ENCODE measurements at regions not wholly inside any gene's neighbourhood (a gene's known extent, or its start where the extent isn't known, plus 50 kb on each side); places are given as distances from the start of the nearest gene placed in this dataset.

DNA sequence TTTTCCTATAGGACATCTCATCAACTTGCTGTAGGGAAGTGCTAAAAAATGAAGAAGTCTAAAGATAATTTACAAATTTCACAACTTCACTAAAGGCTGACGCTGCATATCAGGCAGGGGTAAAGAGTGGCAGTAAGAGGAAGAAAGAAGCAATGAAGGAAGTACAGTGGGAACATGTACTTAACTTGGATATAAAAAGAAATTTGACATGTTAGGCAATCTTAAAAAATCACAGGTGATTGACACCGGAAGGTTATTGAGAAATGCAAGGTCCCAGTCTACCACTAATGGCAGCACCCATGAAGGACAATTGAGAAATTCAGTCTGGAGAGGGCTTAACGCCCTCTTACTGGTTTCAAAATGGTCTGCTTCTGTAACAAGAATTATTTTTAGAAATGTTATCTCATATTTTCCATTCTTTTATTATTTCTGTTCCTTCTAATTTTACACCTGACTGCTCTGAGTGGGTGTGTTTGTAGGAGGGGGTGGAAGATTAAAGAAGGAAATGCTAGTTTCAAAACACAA is 358.1 kb downstream of the KCNJ2 start:
- DNase-seq (ENCODE audit: insufficient read length) (no peak), FAIRE-seq (no peak)
- TF ChIP-seq POLR2A (IDR thresholded peaks at IDR 0.05; ENCODE audit: low read depth, low read length) (no peak), POLR2AphosphoS5 (IDR thresholded peaks at IDR 0.05; ENCODE audit: low read depth, low read length) (no peak), TAF1 (IDR thresholded peaks at IDR 0.05; ENCODE audit: borderline replicate concordance, low read depth, low read length) (no peak)

DNA sequence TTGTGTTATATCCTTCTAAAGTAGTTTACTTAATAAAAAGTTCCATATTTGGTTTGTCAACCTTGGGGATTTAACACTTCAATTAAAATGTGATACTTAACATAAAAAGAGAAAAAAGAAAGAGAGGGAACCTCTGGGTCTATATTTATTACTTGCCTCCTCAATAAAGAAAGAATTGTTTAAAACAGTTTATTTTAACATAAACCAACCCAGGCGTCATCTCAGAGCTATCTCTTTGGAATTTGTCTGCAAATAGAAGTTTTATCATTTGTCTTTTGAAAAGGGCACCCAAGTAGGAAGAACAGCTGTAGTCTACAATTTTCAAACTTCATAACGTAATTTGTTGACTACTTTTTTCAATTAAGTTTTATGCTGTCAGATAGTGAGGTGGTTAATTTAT is 364.1 kb downstream of the KCNJ2 start:
- no peak for TF ChIP-seq TAF1 (IDR thresholded peaks at IDR 0.05; ENCODE audit: borderline replicate concordance, low read depth, low read length)
- no peak for TF ChIP-seq POLR2AphosphoS5 (IDR thresholded peaks at IDR 0.05; ENCODE audit: low read depth, low read length)
- TF ChIP-seq POLR2A (IDR thresholded peaks at IDR 0.05; ENCODE audit: low read depth, low read length) = no peak
- no peak for FAIRE-seq
- DNase-seq (ENCODE audit: insufficient read length) = no peak

DNA sequence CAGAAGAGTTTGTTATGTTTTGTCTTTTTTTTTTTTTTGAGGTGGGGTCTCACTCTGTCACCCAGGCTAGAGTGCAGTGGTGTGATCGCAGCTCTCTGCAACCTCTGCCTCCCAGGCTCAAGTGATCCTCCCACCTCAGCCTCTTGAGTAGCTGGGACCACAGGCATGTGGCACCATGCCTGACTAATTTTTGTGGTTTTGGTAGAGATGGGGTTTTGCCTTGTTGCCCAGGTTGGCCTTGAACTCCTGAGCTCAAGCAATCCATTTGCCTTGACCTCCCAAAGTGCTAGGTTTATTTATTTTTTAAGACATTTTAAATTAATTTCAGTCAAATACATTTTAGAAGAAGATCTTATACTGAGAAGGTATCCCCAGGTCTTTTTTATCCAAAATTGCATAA is 366.7 kb downstream of the KCNJ2 start:
- FAIRE-seq (no peak), DNase-seq (ENCODE audit: insufficient read length) (no peak)
- TF ChIP-seq TAF1 (IDR thresholded peaks at IDR 0.05; ENCODE audit: borderline replicate concordance, low read depth, low read length) = no peak
- TF ChIP-seq POLR2A (IDR thresholded peaks at IDR 0.05; ENCODE audit: low read depth, low read length) = no peak
- TF ChIP-seq POLR2AphosphoS5 (IDR thresholded peaks at IDR 0.05; ENCODE audit: low read depth, low read length) = no peak

DNA sequence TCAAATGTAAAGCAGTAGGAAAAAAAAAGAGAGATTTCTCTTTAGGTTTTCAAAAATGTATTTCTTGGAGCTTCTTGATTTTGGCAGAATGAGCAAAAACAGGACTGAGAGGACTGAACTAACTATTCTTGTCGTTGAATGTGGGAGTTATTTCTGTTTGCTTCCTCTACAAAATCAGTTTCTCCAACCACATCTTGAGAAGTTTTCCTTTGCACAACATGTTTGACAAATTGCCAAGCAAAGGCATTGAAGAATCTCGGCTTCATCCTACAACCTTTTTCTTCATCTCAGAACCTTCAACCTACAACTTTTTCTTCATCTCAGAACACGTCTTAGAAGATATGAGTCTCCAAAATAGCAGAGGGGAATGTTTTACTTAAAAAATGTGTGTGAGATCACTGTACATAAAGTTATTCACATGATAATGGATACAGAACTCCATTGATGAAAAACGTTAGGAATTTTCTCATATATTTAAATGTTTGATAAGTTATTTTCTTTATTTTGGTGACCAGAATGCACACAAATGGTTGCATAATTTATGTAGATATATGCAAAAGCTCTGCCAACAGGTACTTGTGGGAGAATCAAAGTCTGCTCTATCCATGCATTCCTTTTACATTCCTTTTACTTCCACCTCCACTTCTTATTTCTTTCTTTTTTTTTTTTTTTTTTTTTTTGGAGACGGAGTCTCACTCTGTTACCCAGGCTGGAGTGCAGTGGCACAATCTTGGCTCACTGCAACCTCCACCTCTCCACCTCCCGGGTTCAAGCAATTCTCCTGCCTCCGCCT is 370.0 kb downstream of the KCNJ2 start:
- no peak for DNase-seq (ENCODE audit: insufficient read length)
- no peak for FAIRE-seq

DNA sequence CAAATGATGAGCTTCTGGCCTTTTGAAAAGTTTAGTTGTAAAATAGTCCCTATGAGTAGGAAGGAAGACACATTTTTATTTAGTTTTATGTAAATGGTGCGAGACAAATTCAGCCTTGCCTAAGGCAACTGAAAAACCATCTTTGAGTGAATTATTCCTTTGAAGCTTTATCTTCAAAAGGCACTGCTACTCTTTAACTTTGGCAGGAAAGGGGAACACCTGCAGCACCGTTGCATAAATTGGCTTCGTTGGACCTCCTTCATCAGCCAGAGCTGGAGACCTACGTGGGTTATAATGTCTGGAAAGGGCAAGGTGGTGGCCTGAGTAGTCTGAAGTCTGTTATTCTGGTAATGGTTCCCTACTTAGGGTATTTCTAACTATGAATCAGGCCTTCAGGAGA is 373.5 kb downstream of the KCNJ2 start:
- FAIRE-seq (no peak), DNase-seq (ENCODE audit: insufficient read length) (no peak)
- TF ChIP-seq TAF1 (IDR thresholded peaks at IDR 0.05; ENCODE audit: borderline replicate concordance, low read depth, low read length) = no peak
- no peak for TF ChIP-seq POLR2AphosphoS5 (IDR thresholded peaks at IDR 0.05; ENCODE audit: low read depth, low read length)
- TF ChIP-seq POLR2A (IDR thresholded peaks at IDR 0.05; ENCODE audit: low read depth, low read length) = no peak

More for the DNA sequence above, 370.0 kb downstream of the KCNJ2 start:
- TF ChIP-seq POLR2A (IDR thresholded peaks at IDR 0.05; ENCODE audit: low read depth, low read length) (no peak), TAF1 (IDR thresholded peaks at IDR 0.05; ENCODE audit: borderline replicate concordance, low read depth, low read length) (no peak), POLR2AphosphoS5 (IDR thresholded peaks at IDR 0.05; ENCODE audit: low read depth, low read length) (no peak)

DNA sequence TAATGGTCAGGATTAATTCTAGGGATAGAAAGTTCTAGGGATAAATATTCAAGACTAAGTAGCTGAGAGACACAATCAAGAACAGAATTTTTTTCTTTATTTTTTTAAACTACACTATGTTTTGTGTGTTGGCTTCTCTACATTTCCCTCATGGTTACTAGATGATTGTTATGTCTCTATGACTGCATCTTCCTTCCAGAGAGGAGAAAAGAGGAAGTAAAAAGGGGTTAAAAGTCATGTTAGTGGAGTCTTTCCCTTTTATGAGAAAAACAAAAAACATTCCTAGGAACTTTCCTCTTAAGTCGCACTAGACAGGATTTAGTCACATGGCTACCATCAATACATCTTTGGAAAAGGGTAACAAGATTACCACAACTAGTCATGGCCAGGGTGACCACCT is 375.0 kb downstream of the KCNJ2 start:
- FAIRE-seq = no peak
- no peak for DNase-seq (ENCODE audit: insufficient read length)
- TF ChIP-seq POLR2A (IDR thresholded peaks at IDR 0.05; ENCODE audit: low read depth, low read length) = no peak
- no peak for TF ChIP-seq POLR2AphosphoS5 (IDR thresholded peaks at IDR 0.05; ENCODE audit: low read depth, low read length)
- TF ChIP-seq TAF1 (IDR thresholded peaks at IDR 0.05; ENCODE audit: borderline replicate concordance, low read depth, low read length) = no peak

DNA sequence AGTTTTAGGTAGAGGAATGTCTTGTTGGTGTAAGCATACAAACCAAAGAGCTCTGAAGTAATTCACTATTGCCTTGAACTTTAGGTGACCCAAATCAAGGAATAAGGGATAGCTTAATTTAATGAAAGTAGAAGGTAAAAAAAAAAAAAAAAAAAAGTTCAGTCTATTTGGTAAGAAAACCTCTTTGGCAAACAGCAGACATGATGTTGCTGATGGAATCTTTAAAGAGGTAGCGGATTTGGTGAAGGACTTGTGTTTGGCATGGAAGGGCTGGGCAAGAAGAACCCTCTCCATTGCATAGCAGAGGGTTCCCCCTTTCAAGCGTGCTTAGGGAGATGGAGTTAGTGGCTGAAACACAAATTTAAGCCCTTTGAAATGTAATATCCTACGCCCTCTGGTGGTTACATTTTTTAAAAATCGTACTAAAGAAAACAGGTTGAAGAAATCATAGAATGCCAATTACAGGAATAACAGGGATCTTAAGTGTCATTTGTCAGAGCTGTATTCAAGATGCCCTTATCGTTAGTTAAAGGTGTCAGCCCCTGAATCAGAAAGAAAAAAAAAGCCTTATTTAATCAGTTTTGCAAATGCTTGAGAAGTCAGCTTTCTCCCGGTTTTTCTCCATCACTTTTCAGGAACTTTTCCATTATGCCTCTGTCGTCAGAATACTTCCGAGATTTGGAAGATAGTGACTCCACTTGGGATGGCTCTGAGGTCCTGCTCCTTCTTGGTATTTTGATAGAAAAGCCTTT is 383.1 kb downstream of the KCNJ2 start:
- DNase-seq (ENCODE audit: insufficient read length) (no peak), FAIRE-seq (no peak)
- TF ChIP-seq POLR2AphosphoS5 (IDR thresholded peaks at IDR 0.05; ENCODE audit: low read depth, low read length) (no peak), TAF1 (IDR thresholded peaks at IDR 0.05; ENCODE audit: borderline replicate concordance, low read depth, low read length) (no peak), POLR2A (IDR thresholded peaks at IDR 0.05; ENCODE audit: low read depth, low read length) (no peak)

DNA sequence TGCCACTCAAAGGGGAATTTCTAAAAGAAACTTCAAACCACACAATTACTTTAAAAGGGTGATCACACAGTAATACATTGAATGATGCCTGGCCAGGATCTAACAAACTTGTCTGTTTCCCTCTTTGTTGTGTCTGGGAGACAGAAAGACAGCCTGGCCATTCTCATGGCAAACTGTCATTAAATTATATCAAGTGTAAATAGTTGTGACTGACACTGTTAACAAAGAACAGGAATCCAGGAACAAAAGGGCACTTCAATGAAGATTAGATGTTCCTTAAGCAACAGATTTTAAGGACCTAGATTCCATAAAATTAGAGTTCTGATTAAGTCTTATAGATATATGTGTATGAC is 383.6 kb downstream of the KCNJ2 start:
- no peak for FAIRE-seq
- no peak for TF ChIP-seq POLR2AphosphoS5 (IDR thresholded peaks at IDR 0.05; ENCODE audit: low read depth, low read length)
- no peak for TF ChIP-seq POLR2A (IDR thresholded peaks at IDR 0.05; ENCODE audit: low read depth, low read length)
- no peak for TF ChIP-seq TAF1 (IDR thresholded peaks at IDR 0.05; ENCODE audit: borderline replicate concordance, low read depth, low read length)

DNA sequence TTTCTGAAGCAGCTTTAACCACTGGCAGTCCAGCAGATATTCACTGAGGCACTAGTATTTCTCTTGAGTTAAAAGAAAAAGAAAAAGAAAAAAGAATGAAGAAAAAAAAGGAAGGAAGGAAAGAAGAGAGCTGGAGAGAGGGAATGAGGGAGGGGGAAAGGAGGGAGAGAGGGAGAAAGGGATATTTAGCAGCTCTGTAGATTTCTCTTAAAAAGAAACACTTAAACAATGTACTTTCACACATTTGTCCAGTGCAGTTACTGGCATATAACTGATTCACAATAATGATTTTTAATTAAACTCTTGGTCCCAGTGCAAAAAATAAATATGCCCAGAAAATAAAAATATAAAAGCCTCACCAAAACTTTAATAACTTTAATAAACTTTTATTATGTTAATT is 386.4 kb downstream of the KCNJ2 start:
- TF ChIP-seq POLR2A (IDR thresholded peaks at IDR 0.05; ENCODE audit: low read depth, low read length) (no peak), POLR2AphosphoS5 (IDR thresholded peaks at IDR 0.05; ENCODE audit: low read depth, low read length) (no peak), TAF1 (IDR thresholded peaks at IDR 0.05; ENCODE audit: borderline replicate concordance, low read depth, low read length) (no peak)
- no peak for DNase-seq (ENCODE audit: insufficient read length)
- no peak for FAIRE-seq

More for the DNA sequence above, 383.6 kb downstream of the KCNJ2 start:
- no peak for DNase-seq (ENCODE audit: insufficient read length)

DNA sequence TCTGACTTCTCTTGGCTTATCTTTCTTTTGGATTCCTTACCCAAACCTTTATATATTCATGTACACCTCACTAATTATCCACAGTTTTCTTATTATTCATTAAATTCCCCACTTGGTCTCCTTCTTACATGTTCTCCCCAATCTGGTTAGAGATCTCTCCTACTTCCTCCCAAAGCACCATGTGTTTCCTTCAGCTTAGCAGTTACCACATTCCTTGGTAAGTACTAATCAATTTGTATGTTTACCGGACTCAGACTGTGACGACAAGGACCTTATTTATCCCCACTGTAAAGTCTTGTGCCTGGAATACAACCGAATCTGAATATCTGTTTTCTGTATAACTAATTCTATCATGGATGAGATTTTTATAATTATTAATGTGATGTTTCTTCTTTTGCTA is 389.5 kb downstream of the KCNJ2 start:
- TF ChIP-seq POLR2AphosphoS5 (IDR thresholded peaks at IDR 0.05; ENCODE audit: low read depth, low read length) = no peak
- no peak for TF ChIP-seq POLR2A (IDR thresholded peaks at IDR 0.05; ENCODE audit: low read depth, low read length)
- no peak for TF ChIP-seq TAF1 (IDR thresholded peaks at IDR 0.05; ENCODE audit: borderline replicate concordance, low read depth, low read length)
- no peak for DNase-seq (ENCODE audit: insufficient read length)
- FAIRE-seq = no peak

DNA sequence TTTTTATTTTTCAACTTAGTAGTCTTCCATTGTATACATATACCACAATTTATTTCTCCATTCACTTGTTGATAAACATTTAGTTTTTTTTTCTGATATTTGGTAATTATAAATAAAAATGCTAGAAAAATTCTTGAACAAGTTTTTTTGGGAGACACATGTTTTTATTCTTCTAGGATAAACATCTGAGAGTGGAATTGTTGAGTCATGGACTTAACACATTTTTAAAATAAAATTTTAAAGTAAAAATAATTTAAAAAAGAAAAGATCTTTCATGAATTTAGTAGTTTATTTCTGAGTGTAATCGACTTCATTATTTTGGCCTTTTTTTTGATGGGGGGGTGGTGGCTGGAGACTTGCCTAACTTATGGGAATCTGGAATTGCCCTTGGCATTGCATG is 391.1 kb downstream of the KCNJ2 start:
- FAIRE-seq = no peak
- DNase-seq (ENCODE audit: insufficient read length) = no peak
- TF ChIP-seq POLR2AphosphoS5 (IDR thresholded peaks at IDR 0.05; ENCODE audit: low read depth, low read length) (no peak), TAF1 (IDR thresholded peaks at IDR 0.05; ENCODE audit: borderline replicate concordance, low read depth, low read length) (no peak), POLR2A (IDR thresholded peaks at IDR 0.05; ENCODE audit: low read depth, low read length) (no peak)
